Panc1 (cell line): ENCODE measurements at regions not wholly inside any gene's neighbourhood (a gene's known extent, or its start where the extent isn't known, plus 50 kb on each side); places are given as distances from the start of the nearest gene placed in this dataset.

ENCODE experiments used
- ATAC-seq: fragments of 200-7000 bp; cut with Tn5 transposase; 2 replicates; pipeline ENCODE4 v1.9.1; 2020; ENCODE audit warnings: mild to moderate bottlenecking, moderate library complexity
- BruUV-seq: library from RNA; stranded (reverse); fragments of 400-500 nt; replicated peaks from 2 replicates; lab custom pipeline; 2021; lab: Mats Ljungman, UMichigan
- CTCF ChIA-PET: fragments of 300-600 bp; sonication (Branson Sonifier 250); formaldehyde crosslinking; loops from one replicate; lab custom pipeline; 2022; ENCODE audit warnings: antibody characterized with exemption; lab: Charles Lee
- POLR2A ChIA-PET: fragments of 300-600 bp; sonication (Branson Sonifier 250); formaldehyde crosslinking; loops from one replicate; lab custom pipeline; 2022; ENCODE audit warnings: antibody characterized with exemption; lab: Charles Lee
- DNase-seq: peaks from one replicate; pipeline ENCODE4 v3.0.0-alpha.2; 2010; ENCODE audit warnings: low read depth, low spot score
- H3K27ac ChIP-seq: 2 replicates; pipeline ENCODE4 v1.5.1; 2011; ENCODE audit warnings: mild to moderate bottlenecking, low read length, inconsistent platforms
- H3K27me3 ChIP-seq: fragments of 200-500 bp; sonication (Bioruptor generic); 2 replicates; pipeline ENCODE4 v1.6.0; 2014; ENCODE audit warnings: low read length, inconsistent platforms; ENCODE audit not compliant: control insufficient read depth, insufficient read depth
- H3K36me3 ChIP-seq: fragments of 200-500 bp; sonication (Bioruptor generic); 2 replicates; pipeline ENCODE4 v1.5.1; 2014; ENCODE audit warnings: inconsistent platforms, mild to moderate bottlenecking, low read length, moderate library complexity; ENCODE audit not compliant: control insufficient read depth, insufficient read depth
- H3K4me1 ChIP-seq: 2 replicates; pipeline ENCODE4 v1.5.1; 2011; ENCODE audit warnings: inconsistent platforms, mild to moderate bottlenecking, low read length, moderate library complexity; ENCODE audit not compliant: control insufficient read depth, insufficient read depth
- H3K4me3 ChIP-seq, 2 experiments: 2 replicates each; pipeline ENCODE4 v1.5.1; 2011 to 2012; ENCODE audit warnings: low read depth in 2 of 2, low read length in 2 of 2, mild to moderate bottlenecking in 2 of 2, inconsistent platforms in 1 of 2, moderate library complexity in 1 of 2
- H3K9me3 ChIP-seq: fragments of 200-500 bp; sonication (Bioruptor generic); 2 replicates; pipeline ENCODE4 v1.5.1; 2014; ENCODE audit warnings: low read depth, mild to moderate bottlenecking, inconsistent platforms, low read length, moderate library complexity; ENCODE audit not compliant: control insufficient read depth, insufficient read depth
- CTCF ChIP-seq: fragments of 450-650 bp; IDR thresholded peaks from 2 replicates; pipeline ENCODE4 v1.5.1; 2017; ENCODE audit warnings: mild to moderate bottlenecking
- POLR2AphosphoS5 ChIP-seq: IDR thresholded peaks from 2 replicates; pipeline ENCODE4 v1.6.1; 2012; ENCODE audit warnings: mild to moderate bottlenecking, low read depth, low read length, moderate library complexity
- SIN3A ChIP-seq: IDR thresholded peaks from 2 replicates; pipeline ENCODE4 v1.6.1; 2012; ENCODE audit warnings: low read depth, mild to moderate bottlenecking, low read length, moderate library complexity, borderline replicate concordance; ENCODE audit not compliant: insufficient read depth
- TCF7L2 ChIP-seq: IDR thresholded peaks from 2 replicates; pipeline ENCODE4 v1.6.1; 2011; ENCODE audit warnings: mild to moderate bottlenecking, low read depth, low read length, inconsistent platforms
- in situ Hi-C: cut with HindIII; loops from 2 replicates; pipeline ENCODE4 v1.10.0; 2016; ENCODE audit warnings: low sequenced_read_pairs, low pct_unique_long_range_greater_than_20kb
- intact Hi-C: fragments of 100-400 bp; cut with micrococcal nuclease; formaldehyde crosslinking; loops from one replicate; pipeline ENCODE4 v1.10.0; 2022; ENCODE audit not compliant: unreplicated experiment
- TF ChIP-seq, protein P1 (sequence below), 2 experiments: IDR thresholded peaks; 2 replicates each; pipeline ENCODE4 v1.6.1; 2011 to 2012; ENCODE audit warnings: low read depth in 2 of 2, control low read depth in 1 of 2, low read length in 1 of 2, mild to moderate bottlenecking in 1 of 2, moderate library complexity in 1 of 2; ENCODE audit not compliant: insufficient read depth in 1 of 2

- in situ Hi-C loops (no loop called here), intact Hi-C loops (no loop called here)
- no peak for ATAC-seq
- Histone ChIP-seq H3K4me3 (no peak overlapping the region), H3K27me3 (no peaks in the 10 kb centered on the region; the same call in 1 of the 2 replicates), H3K27ac (no peak overlapping the region), H3K9me3 (no peaks in the 10 kb centered on the region), H3K36me3 (no peaks in the 10 kb centered on the region), H3K4me1 (peaks cover 5% of the 10 kb centered on the region)
- TF ChIP-seq CTCF (no peak), SIN3A (no peak), TCF7L2 (no peak), POLR2AphosphoS5 (no peak)
- TF ChIP-seq, protein P1, sequence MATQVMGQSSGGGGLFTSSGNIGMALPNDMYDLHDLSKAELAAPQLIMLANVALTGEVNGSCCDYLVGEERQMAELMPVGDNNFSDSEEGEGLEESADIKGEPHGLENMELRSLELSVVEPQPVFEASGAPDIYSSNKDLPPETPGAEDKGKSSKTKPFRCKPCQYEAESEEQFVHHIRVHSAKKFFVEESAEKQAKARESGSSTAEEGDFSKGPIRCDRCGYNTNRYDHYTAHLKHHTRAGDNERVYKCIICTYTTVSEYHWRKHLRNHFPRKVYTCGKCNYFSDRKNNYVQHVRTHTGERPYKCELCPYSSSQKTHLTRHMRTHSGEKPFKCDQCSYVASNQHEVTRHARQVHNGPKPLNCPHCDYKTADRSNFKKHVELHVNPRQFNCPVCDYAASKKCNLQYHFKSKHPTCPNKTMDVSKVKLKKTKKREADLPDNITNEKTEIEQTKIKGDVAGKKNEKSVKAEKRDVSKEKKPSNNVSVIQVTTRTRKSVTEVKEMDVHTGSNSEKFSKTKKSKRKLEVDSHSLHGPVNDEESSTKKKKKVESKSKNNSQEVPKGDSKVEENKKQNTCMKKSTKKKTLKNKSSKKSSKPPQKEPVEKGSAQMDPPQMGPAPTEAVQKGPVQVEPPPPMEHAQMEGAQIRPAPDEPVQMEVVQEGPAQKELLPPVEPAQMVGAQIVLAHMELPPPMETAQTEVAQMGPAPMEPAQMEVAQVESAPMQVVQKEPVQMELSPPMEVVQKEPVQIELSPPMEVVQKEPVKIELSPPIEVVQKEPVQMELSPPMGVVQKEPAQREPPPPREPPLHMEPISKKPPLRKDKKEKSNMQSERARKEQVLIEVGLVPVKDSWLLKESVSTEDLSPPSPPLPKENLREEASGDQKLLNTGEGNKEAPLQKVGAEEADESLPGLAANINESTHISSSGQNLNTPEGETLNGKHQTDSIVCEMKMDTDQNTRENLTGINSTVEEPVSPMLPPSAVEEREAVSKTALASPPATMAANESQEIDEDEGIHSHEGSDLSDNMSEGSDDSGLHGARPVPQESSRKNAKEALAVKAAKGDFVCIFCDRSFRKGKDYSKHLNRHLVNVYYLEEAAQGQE (IDR thresholded peaks at IDR 0.05; ENCODE audit: insufficient read depth in 1 of 2, low read depth in 2 of 2, low read length in 1 of 2) = no peak
- no TSS peak for BruUV-seq
- ChIA-PET POLR2A (no interaction called here), CTCF (interaction anchor here (0.7 kb wide), 1 partner anchor 705 kb away, joined by 5 read pairs; no protein-coding TSS in a partner anchor)
- no peak for DNase-seq
Measured at GRCh38 chr6:79781916-79782315, 150.8 kb downstream of the SH3BGRL2 start.

DNA sequence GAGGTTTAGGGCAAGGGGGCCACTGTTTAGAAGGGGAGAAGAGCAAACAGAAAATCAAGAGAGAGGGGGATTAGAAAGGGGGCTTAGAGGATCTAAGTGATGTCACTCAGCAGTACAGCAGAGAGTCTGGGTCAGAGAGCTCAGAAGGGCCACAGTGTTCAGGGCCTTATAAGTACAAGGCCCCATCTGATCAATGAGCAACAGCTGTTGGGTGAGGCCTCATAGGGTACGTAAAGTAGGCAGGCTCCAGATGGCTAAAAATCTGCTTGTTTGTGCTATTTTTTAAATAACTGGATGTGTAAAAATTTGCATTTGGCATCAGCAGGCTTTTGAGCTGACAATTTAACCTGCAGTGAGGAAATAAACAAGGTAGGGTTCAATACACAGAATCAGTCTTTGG is 149.8 kb downstream of the SH3BGRL2 start:
- ChIA-PET POLR2A (no interaction called here), CTCF (no interaction called here)
- Histone ChIP-seq H3K36me3 (no peaks in the 10 kb centered on the region), H3K9me3 (no peaks in the 10 kb centered on the region), H3K4me3 (no peak overlapping the region), H3K27ac (no peak overlapping the region), H3K4me1 (peaks cover 5% of the 10 kb centered on the region), H3K27me3 (no peaks in the 10 kb centered on the region; the same call in 1 of the 2 replicates)
- in situ Hi-C loops = no loop called here
- intact Hi-C loops = no loop called here
- BruUV-seq = no TSS peak
- TF ChIP-seq CTCF (no peak), TCF7L2 (no peak), POLR2AphosphoS5 (no peak), SIN3A (no peak)
- TF ChIP-seq, protein P1 (IDR thresholded peaks at IDR 0.05; ENCODE audit: insufficient read depth in 1 of 2, low read depth in 2 of 2, low read length in 1 of 2) = no peak
- DNase-seq = no peak
- ATAC-seq = no peak
